ENCODE measurements at regions not wholly inside any gene's neighbourhood (a gene's known extent, or its start where the extent isn't known, plus 50 kb on each side); places are given as distances from the start of the nearest gene placed in this dataset.

DNA sequence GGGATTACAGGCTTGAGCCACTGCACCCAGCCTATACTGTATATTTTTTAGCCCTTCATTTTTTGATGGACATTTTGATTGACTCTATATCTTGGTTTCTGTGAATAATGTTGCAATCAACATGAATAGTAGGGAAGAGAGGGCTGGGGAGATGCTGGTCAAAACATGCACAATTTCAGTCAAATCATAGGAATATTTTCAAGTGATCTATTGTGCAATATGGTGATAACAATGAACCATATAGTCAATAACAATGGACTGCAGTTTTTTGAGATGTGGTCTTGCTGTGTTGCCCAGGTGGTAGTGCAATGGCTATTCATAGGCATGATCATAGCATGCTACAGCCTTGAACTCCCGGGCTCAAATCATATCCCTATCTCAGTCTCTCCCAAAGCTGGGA lies 264.7 kb upstream of the TMEFF2 start:
- no peak for TF ChIP-seq ZFX (IDR thresholded peaks at IDR 0.05; ENCODE audit: borderline replicate concordance)
- TF ChIP-seq, protein P1, sequence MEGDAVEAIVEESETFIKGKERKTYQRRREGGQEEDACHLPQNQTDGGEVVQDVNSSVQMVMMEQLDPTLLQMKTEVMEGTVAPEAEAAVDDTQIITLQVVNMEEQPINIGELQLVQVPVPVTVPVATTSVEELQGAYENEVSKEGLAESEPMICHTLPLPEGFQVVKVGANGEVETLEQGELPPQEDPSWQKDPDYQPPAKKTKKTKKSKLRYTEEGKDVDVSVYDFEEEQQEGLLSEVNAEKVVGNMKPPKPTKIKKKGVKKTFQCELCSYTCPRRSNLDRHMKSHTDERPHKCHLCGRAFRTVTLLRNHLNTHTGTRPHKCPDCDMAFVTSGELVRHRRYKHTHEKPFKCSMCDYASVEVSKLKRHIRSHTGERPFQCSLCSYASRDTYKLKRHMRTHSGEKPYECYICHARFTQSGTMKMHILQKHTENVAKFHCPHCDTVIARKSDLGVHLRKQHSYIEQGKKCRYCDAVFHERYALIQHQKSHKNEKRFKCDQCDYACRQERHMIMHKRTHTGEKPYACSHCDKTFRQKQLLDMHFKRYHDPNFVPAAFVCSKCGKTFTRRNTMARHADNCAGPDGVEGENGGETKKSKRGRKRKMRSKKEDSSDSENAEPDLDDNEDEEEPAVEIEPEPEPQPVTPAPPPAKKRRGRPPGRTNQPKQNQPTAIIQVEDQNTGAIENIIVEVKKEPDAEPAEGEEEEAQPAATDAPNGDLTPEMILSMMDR (IDR thresholded peaks at IDR 0.05) = no peak

GRCh38 chr2:192448881-192449280 lies 254.1 kb upstream of the TMEFF2 start:
- no peak overlapping the region for H3K27ac ChIP-seq
- TF ChIP-seq, protein P1 (IDR thresholded peaks at IDR 0.05) = no peak
- no peak for TF ChIP-seq ZFX (IDR thresholded peaks at IDR 0.05; ENCODE audit: borderline replicate concordance)

More for the DNA sequence above, 264.7 kb upstream of the TMEFF2 start:
- peak overlapping the region; percentile 21; the same call in 1 of the 2 replicates for H3K27ac ChIP-seq

DNA sequence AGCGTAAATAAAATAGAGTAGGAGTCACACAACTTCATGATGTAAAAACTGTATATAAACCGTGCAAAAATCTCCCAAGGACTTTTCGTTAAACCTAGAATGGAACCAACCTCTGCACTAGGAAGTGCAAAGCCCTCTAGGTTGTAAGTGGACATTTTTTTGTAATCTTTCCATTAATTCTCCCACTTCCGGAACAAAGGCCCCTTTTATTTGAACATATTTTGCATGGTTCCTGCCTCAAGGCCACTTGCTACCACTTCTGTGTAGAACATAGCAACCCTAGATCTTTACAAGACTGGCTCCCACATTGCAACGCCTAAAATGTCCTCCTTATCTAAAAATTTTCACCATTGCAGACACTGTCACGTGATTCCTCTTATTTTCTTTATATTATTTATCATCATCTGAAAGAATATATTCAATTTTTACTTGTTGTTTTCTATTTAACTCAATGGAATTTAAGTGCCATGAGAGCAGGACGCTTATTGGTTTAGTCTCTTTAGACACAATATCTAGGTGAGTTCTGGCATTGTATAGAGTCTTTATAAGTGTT lies 249.6 kb upstream of the TMEFF2 start:
- no peak overlapping the region for H3K27ac ChIP-seq
- no peak for TF ChIP-seq ZFX (IDR thresholded peaks at IDR 0.05; ENCODE audit: borderline replicate concordance)
- TF ChIP-seq, protein P1 (IDR thresholded peaks at IDR 0.05) = no peak

DNA sequence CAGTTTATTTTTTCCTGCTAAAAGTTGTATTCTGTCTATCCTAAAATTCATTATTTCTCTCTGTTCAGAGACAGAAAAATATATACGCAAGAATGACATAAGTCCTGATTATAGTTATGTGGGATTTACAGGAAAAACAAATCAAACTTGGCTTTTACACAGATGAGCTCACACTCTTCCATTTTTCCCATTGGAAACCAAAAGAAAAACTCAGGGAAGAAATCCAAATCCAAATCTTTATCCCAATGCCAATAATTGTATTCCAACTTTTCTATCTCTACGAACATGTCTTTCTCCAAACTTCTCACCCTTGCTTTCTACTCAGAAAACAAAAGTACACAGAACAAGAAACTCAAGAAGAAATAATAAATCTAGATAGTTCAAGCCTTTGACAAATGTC lies 249.1 kb upstream of the TMEFF2 start:
- TF ChIP-seq, protein P1 (IDR thresholded peaks at IDR 0.05) = no peak
- TF ChIP-seq ZFX (IDR thresholded peaks at IDR 0.05; ENCODE audit: borderline replicate concordance) = no peak

DNA sequence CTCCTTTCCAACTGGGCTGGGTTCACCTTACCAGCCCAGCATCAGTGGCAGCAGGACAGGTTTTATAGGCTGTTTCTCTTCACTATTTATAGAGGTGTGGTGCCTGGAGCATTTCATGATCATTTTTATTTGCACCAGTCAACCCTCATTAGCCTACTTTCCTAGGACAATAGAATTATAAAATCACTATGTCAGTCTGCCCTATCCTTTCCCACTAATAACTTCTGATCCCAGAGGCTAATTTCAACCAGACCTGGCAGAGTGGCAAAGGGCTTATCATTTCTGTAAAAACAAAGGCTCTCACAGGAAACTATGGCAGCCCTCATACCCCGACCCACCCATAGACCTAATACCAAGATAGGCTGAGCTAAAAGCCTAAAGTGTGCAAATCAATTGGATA lies 243.5 kb upstream of the TMEFF2 start:
- TF ChIP-seq, protein P1 (IDR thresholded peaks at IDR 0.05) = no peak
- TF ChIP-seq ZFX (IDR thresholded peaks at IDR 0.05; ENCODE audit: borderline replicate concordance) = no peak
- H3K27ac ChIP-seq = peak overlapping the region; percentile 66

More for the DNA sequence above, 249.1 kb upstream of the TMEFF2 start:
- no peak overlapping the region for H3K27ac ChIP-seq

- TF ChIP-seq, protein P1 (IDR thresholded peaks at IDR 0.05) = no peak
- no peak for TF ChIP-seq ZFX (IDR thresholded peaks at IDR 0.05; ENCODE audit: borderline replicate concordance)
- peak overlapping the region; percentile 66 for H3K27ac ChIP-seq
These were observed 242.9 kb upstream of the TMEFF2 start for GRCh38 chr2:192437653-192438052.

GRCh38 chr2:192424243-192424642 lies 229.5 kb upstream of the TMEFF2 start:
- no peak overlapping the region for H3K27ac ChIP-seq
- no peak for TF ChIP-seq ZFX (IDR thresholded peaks at IDR 0.05; ENCODE audit: borderline replicate concordance)
- TF ChIP-seq, protein P1 (IDR thresholded peaks at IDR 0.05) = no peak

Data from 22Rv1 (cell line).